HepG2 (cell line): ENCODE measurements at regions not wholly inside any gene's neighbourhood (a gene's known extent, or its start where the extent isn't known, plus 50 kb on each side); places are given as distances from the start of the nearest gene placed in this dataset.

ENCODE experiments used
- ATAC-seq: fragments of 200-7000 bp; cut with Tn5 transposase; 3 replicates; pipeline ENCODE4 v1.9.1; 2020; ENCODE audit warnings: mild to moderate bottlenecking, moderate library complexity
- BruUV-seq: library from RNA; stranded (reverse); fragments of 400-500 nt; replicated peaks from 2 replicates; lab custom pipeline; 2021; lab: Mats Ljungman, UMichigan
- CTCF ChIA-PET: fragments of 300-600 bp; formaldehyde crosslinking; extraction: SDS; loops from one replicate; lab custom pipeline; 2021; ENCODE audit warnings: low total read pairs, inconsistent platforms, low intra/inter-chr PET ratio; lab: Yijun Ruan, JAX
- POLR2A ChIA-PET: fragments of 350-600 bp; sonication (Branson Sonifier 250); formaldehyde crosslinking; loops from one replicate; lab custom pipeline; 2020; ENCODE audit warnings: antibody characterized with exemption, inconsistent platforms; lab: Yijun Ruan, JAX
- DNase-seq: peaks from one replicate; pipeline ENCODE4 v3.0.0-alpha.2; 2015; ENCODE audit warnings: low spot score
- FAIRE-seq: peaks from 3 replicates; lab custom pipeline; 2011; peaks lifted over from hg19 to GRCh38; lab: Jason Lieb, UNC
- H2AFZ ChIP-seq: one replicate; pipeline ENCODE4 v1.6.1; 2011; ENCODE audit warnings: low read length, inconsistent platforms
- H3K27ac ChIP-seq: fragments of 300-600 bp; 3 replicates; pipeline ENCODE4 v1.8.0; 2011; ENCODE audit warnings: mixed run types, mild to moderate bottlenecking, mixed read lengths, low read length, inconsistent platforms; ENCODE audit not compliant: insufficient read depth; ENCODE audit errors: extremely low read length
- H3K27me3 ChIP-seq, 2 experiments: fragments of 200-600 bp in 1 of 2; 2 replicates in 1 of 2; 3 replicates in 1 of 2; pipeline versions ENCODE4 v1.6.0 to v1.8.0; 2011; ENCODE audit warnings: low read length in 2 of 2, mild to moderate bottlenecking in 2 of 2, moderate library complexity in 2 of 2, inconsistent platforms in 1 of 2; ENCODE audit not compliant: insufficient read depth in 2 of 2, control insufficient read depth in 1 of 2
- H3K36me3 ChIP-seq, 2 experiments: fragments of 200-600 bp in 1 of 2; replicated peaks in 1 of 2; 2 replicates in 1 of 2; 3 replicates in 1 of 2; pipeline versions ENCODE4 v1.5.1 to v1.8.0; 2011; ENCODE audit warnings: low read length in 2 of 2, inconsistent platforms in 1 of 2; ENCODE audit not compliant: insufficient read depth in 2 of 2, control insufficient read depth in 1 of 2
- H3K4me1 ChIP-seq: 2 replicates; pipeline ENCODE4 v1.5.1; 2012; ENCODE audit warnings: low read length, inconsistent platforms; ENCODE audit not compliant: insufficient read depth
- H3K4me2 ChIP-seq: 2 replicates; pipeline ENCODE4 v1.6.0; 2011; ENCODE audit warnings: low read depth, low read length, inconsistent platforms
- H3K4me3 ChIP-seq, 3 experiments: fragments of 200-600 bp in 1 of 3; sonication (generic), shearing (Covaris generic) in 1 of 3; replicated peaks in 1 of 3; 2 replicates each; pipeline ENCODE4 v1.5.1; 2011 to 2016; ENCODE audit warnings: low read length in 3 of 3, inconsistent platforms in 2 of 3, low read depth in 2 of 3, mild to moderate bottlenecking in 2 of 3, control low read depth in 1 of 3, mixed read lengths in 1 of 3; ENCODE audit not compliant: insufficient read depth in 1 of 3
- H3K79me2 ChIP-seq: one replicate; pipeline ENCODE4 v1.6.1; 2011; ENCODE audit warnings: low read length, inconsistent platforms; ENCODE audit not compliant: insufficient read depth
- H3K9ac ChIP-seq: 2 replicates; pipeline ENCODE4 v1.6.0; 2011; ENCODE audit warnings: mild to moderate bottlenecking, low read depth, low read length, inconsistent platforms; ENCODE audit not compliant: insufficient read depth
- H3K9me3 ChIP-seq: 2 replicates; pipeline ENCODE4 v1.5.1; 2012; ENCODE audit warnings: mild to moderate bottlenecking, low read length
- H4K20me1 ChIP-seq: 2 replicates; pipeline ENCODE4 v1.6.0; 2011; ENCODE audit warnings: inconsistent platforms, mild to moderate bottlenecking, low read length, moderate library complexity; ENCODE audit not compliant: insufficient read depth
- ARNT ChIP-seq: fragments of 450-650 bp; IDR thresholded peaks from 2 replicates; pipeline ENCODE4 v1.6.1; 2017
- CBX5 ChIP-seq: sonication (generic); formaldehyde crosslinking; IDR thresholded peaks from 2 replicates; pipeline ENCODE4 v1.4.0; 2020; ENCODE audit warnings: missing genetic modification reagents, borderline replicate concordance
- GATA4 ChIP-seq: sonication (generic); IDR thresholded peaks from 2 replicates; pipeline ENCODE4 v1.6.1; 2016; ENCODE audit warnings: antibody characterized with exemption, low read depth, borderline replicate concordance
- KDM3A ChIP-seq: IDR thresholded peaks from 2 replicates; pipeline ENCODE4 v1.6.1; 2018; ENCODE audit warnings: low read depth, missing compliant biosample characterization
- MEIS1 ChIP-seq: sonication (generic); formaldehyde crosslinking; IDR thresholded peaks from 2 replicates; pipeline ENCODE4 v1.9.0; 2021; ENCODE audit warnings: mild to moderate bottlenecking, missing genetic modification reagents, moderate library complexity, borderline replicate concordance
- MLLT10 ChIP-seq: sonication (generic); formaldehyde crosslinking; IDR thresholded peaks from 2 replicates; pipeline ENCODE4 v1.4.0; 2020; ENCODE audit warnings: missing genetic modification reagents
- NCOR1 ChIP-seq: fragments of 200-600 bp; sonication (generic); IDR thresholded peaks from 2 replicates; pipeline ENCODE4 v1.7.0; 2017; ENCODE audit warnings: antibody characterized with exemption, low read length, borderline replicate concordance
- NRL ChIP-seq: sonication (generic); formaldehyde crosslinking; IDR thresholded peaks from 2 replicates; pipeline ENCODE4 v1.5.0; 2020; ENCODE audit warnings: missing genetic modification reagents, mild to moderate bottlenecking, moderate library complexity, borderline replicate concordance
- RFXANK ChIP-seq: IDR thresholded peaks from 2 replicates; pipeline ENCODE4 v1.6.1; 2016
- SRSF9 ChIP-seq: fragments of 200-400 bp; formaldehyde crosslinking; IDR thresholded peaks from 2 replicates; pipeline ENCODE4 v1.6.1; 2018; ENCODE audit warnings: borderline replicate concordance, mild to moderate bottlenecking, low read depth, low read length; ENCODE audit not compliant: insufficient read depth, poor library complexity, severe bottlenecking
- ZBTB42 ChIP-seq: sonication (generic); formaldehyde crosslinking; IDR thresholded peaks from 2 replicates; pipeline ENCODE4 v1.5.0; 2020; ENCODE audit warnings: mild to moderate bottlenecking, missing genetic modification reagents
- ZFP62 ChIP-seq: sonication (generic); formaldehyde crosslinking; IDR thresholded peaks from 2 replicates; pipeline ENCODE4 v1.4.0; 2020; ENCODE audit warnings: missing genetic modification reagents
- ZMYM4 ChIP-seq: sonication (generic); formaldehyde crosslinking; IDR thresholded peaks from 2 replicates; pipeline ENCODE4 v1.8.1; 2023; ENCODE audit warnings: mild to moderate bottlenecking, missing genetic modification reagents
- ZNF20 ChIP-seq: sonication (generic); formaldehyde crosslinking; IDR thresholded peaks from 2 replicates; pipeline ENCODE4 v1.4.0; 2020; ENCODE audit warnings: mild to moderate bottlenecking, moderate library complexity, missing genetic modification reagents
- ZNF224 ChIP-seq: sonication (generic); formaldehyde crosslinking; IDR thresholded peaks from 2 replicates; pipeline ENCODE4 v1.5.0; 2020; ENCODE audit warnings: mild to moderate bottlenecking, missing genetic modification reagents
- ZNF382 ChIP-seq: sonication (generic); formaldehyde crosslinking; IDR thresholded peaks from 2 replicates; pipeline ENCODE4 v1.5.0; 2020; ENCODE audit warnings: missing genetic modification reagents, mild to moderate bottlenecking, borderline replicate concordance
- ZNF775 ChIP-seq: sonication (generic); formaldehyde crosslinking; IDR thresholded peaks from 2 replicates; pipeline ENCODE4 v1.4.0; 2020; ENCODE audit warnings: missing genetic modification reagents, mild to moderate bottlenecking, moderate library complexity, borderline replicate concordance
- in situ Hi-C: cut with HindIII; loops from 2 replicates; pipeline ENCODE4 v1.10.0; 2017; ENCODE audit warnings: low pct_unique_long_range_greater_than_20kb; ENCODE audit not compliant: extremely low pct_ligation_motif_present
- intact Hi-C: fragments of 100-400 bp; cut with micrococcal nuclease; formaldehyde crosslinking; loops from one replicate; pipeline ENCODE4 v1.10.0; 2022; ENCODE audit not compliant: unreplicated experiment

GRCh38 chr10:114770009-114770408, 51.6 kb upstream of the FHIP2A start:
- H4K20me1 ChIP-seq = no peaks in the 10 kb centered on the region
- intact Hi-C loops = no loop called here
- no peak overlapping the region for H3K9ac ChIP-seq
- no peaks in the 10 kb centered on the region for H3K36me3 ChIP-seq
- H3K79me2 ChIP-seq = no peaks in the 10 kb centered on the region
- ChIA-PET CTCF (no interaction called here), POLR2A (no interaction called here)
- H2AFZ ChIP-seq = no peak overlapping the region
- no peak for DNase-seq
- peaks cover 0 to 25% of the 10 kb centered on the region in 2 experiments; a peak in 3 of 5 replicates for H3K27me3 ChIP-seq
- ATAC-seq = no peak
- FAIRE-seq = no peak
- H3K4me3 ChIP-seq = no peak overlapping the region
- peaks cover 6% of the 10 kb centered on the region for H3K4me1 ChIP-seq
- TF ChIP-seq NCOR1 (no peak), ZNF382 (CRISPR knock-in tag) (no peak), ZNF224 (CRISPR knock-in tag) (no peak), RFXANK (CRISPR knock-in tag) (no peak), ZNF20 (CRISPR knock-in tag) (no peak), ZNF775 (no peak), GATA4 (no peak), KDM3A (CRISPR knock-in tag) (no peak), ZMYM4 (no peak), ZBTB42 (CRISPR knock-in tag) (no peak), ZFP62 (CRISPR knock-in tag) (no peak), MEIS1 (CRISPR knock-in tag) (no peak), MLLT10 (CRISPR knock-in tag) (no peak), NRL (CRISPR knock-in tag) (no peak), SRSF9 (no peak), ARNT (no peak), CBX5 (CRISPR knock-in tag) (no peak)
- TF ChIP-seq, all 625 proteins: peak for 0
- Histone ChIP-seq H3K27ac (no peak overlapping the region), H3K4me2 (no peak overlapping the region), H3K9me3 (no peaks in the 10 kb centered on the region)
- in situ Hi-C loops = no loop called here
- BruUV-seq = no TSS peak
